Small intestine (tissue), 7 donors: ENCODE measurements at regions not wholly inside any gene's neighbourhood (a gene's known extent, or its start where the extent isn't known, plus 50 kb on each side); places are given as distances from the start of the nearest gene placed in this dataset.
"Not testable (repeated sequence)": the region's sequence is repeated elsewhere in the genome, so short reads cannot be mapped to it uniquely, and the experiment has no call there.

Experiments used
- DNase-seq, 2 donors: peaks; one replicate each; pipeline versions ENCODE4 v3.0.0 to v3.0.0-alpha.2; 2013
- FAIRE-seq: peaks from 2 replicates; lab custom pipeline; 2012; peaks lifted over from hg19 to GRCh38; lab: Jason Lieb, UNC
- H3K27ac ChIP-seq, 3 donors: one replicate each; pipeline ENCODE4 v1.5.1; 2013; ENCODE audit warnings: low read length in 2 of 3, mild to moderate bottlenecking in 2 of 3, control low read depth in 1 of 3, inconsistent platforms in 1 of 3, low read depth in 1 of 3, moderate library complexity in 1 of 3
- H3K27me3 ChIP-seq, 3 donors: one replicate each; pipeline ENCODE4 v1.6.1; 2013; ENCODE audit warnings: low read length in 3 of 3, inconsistent platforms in 1 of 3; ENCODE audit not compliant: control insufficient read depth in 3 of 3, insufficient read depth in 3 of 3
- H3K36me3 ChIP-seq, 3 donors: one replicate each; pipeline ENCODE4 v1.6.1; 2013; ENCODE audit warnings: low read length in 3 of 3, inconsistent platforms in 1 of 3, low read depth in 1 of 3, mild to moderate bottlenecking in 1 of 3, moderate library complexity in 1 of 3; ENCODE audit not compliant: control insufficient read depth in 3 of 3, insufficient read depth in 2 of 3
- H3K4me1 ChIP-seq, 3 donors: one replicate each; pipeline ENCODE4 v1.6.1; 2013; ENCODE audit warnings: low read length in 2 of 3, inconsistent platforms in 1 of 3, low read depth in 1 of 3, mild to moderate bottlenecking in 1 of 3, moderate library complexity in 1 of 3; ENCODE audit not compliant: control insufficient read depth in 3 of 3, insufficient read depth in 2 of 3
- H3K4me3 ChIP-seq, 3 donors: one replicate each; pipeline ENCODE4 v1.5.1; 2013; ENCODE audit warnings: low read length in 3 of 3, control low read depth in 1 of 3, inconsistent platforms in 1 of 3, low read depth in 1 of 3, mild to moderate bottlenecking in 1 of 3, moderate library complexity in 1 of 3
- H3K9me3 ChIP-seq, 2 donors: one replicate each; pipeline ENCODE4 v1.6.1; 2013; ENCODE audit warnings: low read depth in 1 of 2, low read length in 1 of 2; ENCODE audit not compliant: control insufficient read depth in 2 of 2, insufficient read depth in 1 of 2
- WGBS, 3 donors: extraction: QIAGEN DNeasy Blood & Tissue Kit; methylation state at CpG; one replicate each; pipeline ENCODE4 v1.1.7; 2013; 5-methylcytosine and 5-hydroxymethylcytosine counted together
- donor health status: healthy with polysubstance abuse.
- donor health status: control.
- donor health status: control.
- donor health status: Bipolar disorder and iron deficiency.
- donor health status: healthy.

DNA sequence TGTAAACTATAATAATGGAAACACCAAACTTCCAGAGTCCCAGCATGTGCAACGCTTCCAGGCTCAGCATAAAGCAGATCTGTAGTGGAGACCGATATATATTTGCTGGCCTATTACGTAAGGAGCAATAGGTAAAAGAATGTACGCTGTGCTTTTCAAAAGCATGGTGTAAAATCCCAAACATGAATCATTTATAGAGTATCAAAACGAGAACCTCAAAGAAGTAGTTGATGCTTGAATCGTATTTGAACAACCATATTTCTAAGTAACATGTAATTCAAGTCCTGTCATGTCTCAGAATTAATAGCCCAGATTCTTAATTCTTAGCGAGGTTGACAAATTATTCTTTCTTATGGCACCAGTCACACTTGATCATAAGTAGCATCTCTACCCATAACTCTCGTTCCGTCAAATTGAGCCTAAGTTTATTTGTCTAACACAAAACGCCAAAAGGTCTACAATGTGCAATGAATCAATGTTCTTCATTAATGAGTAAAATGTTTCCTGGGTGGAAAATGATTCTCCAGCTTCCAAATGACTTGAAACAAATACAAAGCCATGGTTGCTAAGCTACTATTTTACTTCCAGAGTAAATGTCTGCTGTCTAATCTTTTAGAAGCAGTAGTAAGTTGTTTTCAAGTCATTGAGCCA, 811.5 kb upstream of the FRG1 start:
- no peak for FAIRE-seq
- H3K9me3 ChIP-seq, result no peaks in the 10 kb centered on the region
- H3K36me3 ChIP-seq, result no peaks in the 10 kb centered on the region
- no peak for DNase-seq
- no peak overlapping the region for H3K27ac ChIP-seq
- H3K27me3 ChIP-seq, result no peaks in the 10 kb centered on the region
- H3K4me3 ChIP-seq, result no peak overlapping the region
- 53 to 60% (median 59%) methylated on average over 10 of the region's 10 CpGs for WGBS, 3 donors
- H3K4me1 ChIP-seq, result no peaks in the 10 kb centered on the region

DNA sequence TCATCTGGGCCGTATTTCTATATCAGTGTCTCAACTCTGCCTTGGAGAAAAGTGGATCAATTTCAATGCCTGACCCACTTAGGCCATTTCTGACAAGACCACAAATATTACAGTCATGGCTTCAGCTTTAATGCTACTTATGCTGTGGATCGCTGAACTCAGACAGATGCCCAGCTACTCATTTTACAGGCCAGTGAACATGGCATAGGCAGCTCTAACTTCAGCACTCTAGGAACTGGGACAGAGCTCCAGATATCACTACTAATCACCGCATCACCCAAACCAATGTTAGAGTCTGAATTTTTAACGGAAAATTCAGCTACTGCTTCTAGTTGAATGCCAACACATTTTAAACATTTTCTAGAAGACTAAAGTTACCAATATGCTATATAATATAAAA, 809.6 kb upstream of the FRG1 start:
- no peak overlapping the region for H3K4me3 ChIP-seq

DNA sequence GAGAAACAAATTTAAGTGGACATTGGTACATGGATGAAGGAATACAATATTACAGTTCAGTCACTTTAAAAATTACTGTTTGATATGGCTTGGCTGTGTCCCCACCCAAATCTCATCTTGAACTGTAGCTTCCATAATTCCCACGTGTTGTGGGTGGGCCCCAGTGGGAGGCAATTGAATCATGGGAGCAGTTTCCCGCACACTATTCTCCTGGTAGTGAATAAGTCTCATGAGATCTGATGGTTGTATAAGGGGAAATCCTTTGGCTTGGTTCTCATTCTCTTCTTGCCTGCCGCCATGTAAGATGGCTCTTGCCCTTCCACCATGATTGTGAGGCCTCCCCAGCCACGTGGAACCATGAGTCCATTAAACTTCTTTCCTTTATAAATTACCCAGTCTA, 804.2 kb upstream of the FRG1 start:
- 53 to 70% (median 62%) methylated on average over 4 of the region's 4 CpGs for WGBS, 3 donors
- DNase-seq, result no peak
- no peak for FAIRE-seq

More for the DNA sequence above, 809.6 kb upstream of the FRG1 start:
- Histone ChIP-seq H3K27me3 (no peaks in the 10 kb centered on the region), H3K36me3 (no peaks in the 10 kb centered on the region), H3K27ac (no peak overlapping the region), H3K4me1 (no peaks in the 10 kb centered on the region), H3K9me3 (no peaks in the 10 kb centered on the region)
- DNase-seq (no peak), FAIRE-seq (no peak)
- WGBS, 3 donors, result 83 to 91% (median 90%) methylated on average over 4 of the region's 4 CpGs

DNA sequence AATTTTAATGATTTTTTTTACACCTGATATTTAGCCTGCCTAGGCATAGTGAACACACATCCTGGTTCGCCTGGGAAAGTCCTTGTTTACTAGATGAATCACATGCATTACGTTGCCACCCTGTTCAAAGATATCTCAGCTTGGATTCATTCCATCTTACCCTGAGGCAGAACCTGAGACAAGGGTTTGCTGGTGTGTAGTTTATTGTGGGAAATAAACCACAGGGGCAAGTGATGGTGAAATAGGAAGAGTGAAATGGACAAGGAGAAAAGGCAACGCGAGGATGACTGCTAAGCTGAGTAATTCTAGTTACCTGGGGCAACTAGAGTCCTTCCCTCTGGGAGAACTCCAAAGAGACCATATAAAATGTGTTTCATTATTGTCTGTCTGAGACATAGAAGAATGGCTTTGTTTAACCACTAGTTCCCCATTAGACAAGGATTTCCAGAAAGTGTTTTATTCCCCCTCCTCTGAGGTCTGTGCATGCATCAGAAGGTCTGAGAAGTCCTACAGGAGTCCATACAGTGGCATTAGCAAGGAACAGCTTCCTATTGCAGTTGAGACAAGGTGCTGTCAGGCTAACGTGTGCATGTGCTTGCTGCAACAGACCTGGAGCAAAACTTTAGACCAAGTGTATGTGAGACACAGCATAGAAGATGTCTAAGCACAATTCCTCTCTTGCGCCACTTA, 797.3 kb upstream of the FRG1 start:
- peaks cover 0 to 1% of the 10 kb centered on the region in 2 donors for H3K9me3 ChIP-seq
- H3K4me1 ChIP-seq, result no peaks in the 10 kb centered on the region
- FAIRE-seq (no peak), DNase-seq (no peak)
- no peak overlapping the region for H3K27ac ChIP-seq
- WGBS, 3 donors, result 55 to 77% (median 58%) methylated on average over 6 of the region's 6 CpGs
- no peaks in the 10 kb centered on the region for H3K36me3 ChIP-seq
- no peaks in the 10 kb centered on the region for H3K27me3 ChIP-seq
- H3K4me3 ChIP-seq, result no peak overlapping the region

More for the DNA sequence above, 804.2 kb upstream of the FRG1 start:
- no peaks in the 10 kb centered on the region for H3K4me1 ChIP-seq
- H3K9me3 ChIP-seq, result peaks cover 0 to 5% of the 10 kb centered on the region in 2 donors
- no peak overlapping the region for H3K27ac ChIP-seq
- H3K27me3 ChIP-seq, result no peaks in the 10 kb centered on the region
- no peaks in the 10 kb centered on the region for H3K36me3 ChIP-seq
- H3K4me3 ChIP-seq, result no peak overlapping the region

DNA sequence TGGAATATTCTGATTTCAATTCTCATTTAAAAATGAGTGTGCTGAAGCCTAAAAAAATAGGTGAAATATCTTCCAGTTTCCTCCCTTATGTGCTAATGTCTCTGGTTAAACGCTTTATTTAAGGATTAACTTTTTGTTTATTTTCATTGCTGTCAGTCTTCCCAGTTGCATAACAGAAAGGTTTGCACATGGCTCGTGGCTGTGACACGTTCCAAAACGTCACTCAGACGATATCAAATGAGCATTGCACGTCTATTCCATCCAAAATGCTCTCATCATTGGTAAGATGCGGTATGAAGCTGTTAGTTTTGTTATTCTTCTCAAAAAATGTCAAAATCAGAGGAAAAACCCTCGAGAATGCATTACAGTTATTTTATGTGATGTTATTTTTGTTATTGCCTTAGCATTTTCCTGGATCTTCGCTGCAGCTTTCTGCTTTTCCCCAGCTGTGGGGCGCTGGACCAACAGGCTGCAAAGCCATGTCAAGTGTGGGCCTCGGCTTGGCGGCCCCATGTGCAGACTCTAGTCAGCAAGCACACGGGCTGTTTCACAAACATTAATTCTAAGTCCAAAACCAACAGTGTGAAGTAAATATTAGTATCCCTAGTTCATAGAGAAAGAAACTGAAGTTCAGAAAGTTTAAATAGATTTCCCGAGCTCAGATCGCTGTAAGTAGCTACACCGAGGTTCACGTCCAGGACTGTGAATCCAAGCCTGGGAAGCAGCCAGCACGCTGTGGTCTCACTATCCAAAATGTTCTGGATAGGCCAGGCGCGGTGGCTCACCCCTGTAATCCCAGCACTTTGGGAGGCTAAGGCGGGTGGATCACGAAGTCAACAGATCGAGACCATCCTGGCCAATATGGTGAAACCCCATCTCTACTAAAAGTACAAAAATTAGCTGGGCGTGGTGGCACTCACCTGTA, 793.4 kb upstream of the FRG1 start:
- Histone ChIP-seq H3K4me1 (no peaks in the 10 kb centered on the region), H3K36me3 (no peaks in the 10 kb centered on the region), H3K9me3 (peaks cover 1 to 7% of the 10 kb centered on the region in 2 donors), H3K27me3 (no peaks in the 10 kb centered on the region), H3K27ac (no peak overlapping the region), H3K4me3 (no peak overlapping the region)
- DNase-seq, result no peak
- FAIRE-seq, result no peak
- WGBS, 3 donors, result 64 to 72% (median 69%) methylated on average over 24 of the region's 24 CpGs

DNA sequence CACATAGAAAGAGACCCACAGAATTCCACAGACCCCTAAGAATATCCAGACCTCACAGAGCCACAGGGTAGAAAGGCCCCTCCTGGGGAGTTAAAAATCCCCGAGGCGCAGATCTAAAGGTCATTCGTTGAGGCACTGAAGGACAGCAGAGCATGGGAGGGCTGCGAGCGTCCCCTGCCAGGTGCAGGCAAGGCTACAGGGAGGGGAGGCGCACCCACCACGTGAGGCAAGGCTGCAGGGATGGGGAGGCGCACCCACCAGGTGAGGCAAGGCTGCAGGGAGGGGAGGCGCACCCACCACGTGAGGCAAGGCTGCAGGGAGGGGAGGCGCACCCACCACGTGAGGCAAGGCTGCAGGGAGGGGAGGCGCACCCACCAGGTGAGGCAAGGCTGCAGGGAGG, 785.6 kb upstream of the FRG1 start:
- not testable (repeated sequence) for H3K27me3 ChIP-seq, H3K4me1 ChIP-seq, H3K9me3 ChIP-seq, H3K27ac ChIP-seq, FAIRE-seq, H3K4me3 ChIP-seq, DNase-seq, H3K36me3 ChIP-seq
- WGBS, 3 donors, result 79 to 84% (median 84%) methylated on average over 12 to 13 of the region's 13 CpGs

DNA sequence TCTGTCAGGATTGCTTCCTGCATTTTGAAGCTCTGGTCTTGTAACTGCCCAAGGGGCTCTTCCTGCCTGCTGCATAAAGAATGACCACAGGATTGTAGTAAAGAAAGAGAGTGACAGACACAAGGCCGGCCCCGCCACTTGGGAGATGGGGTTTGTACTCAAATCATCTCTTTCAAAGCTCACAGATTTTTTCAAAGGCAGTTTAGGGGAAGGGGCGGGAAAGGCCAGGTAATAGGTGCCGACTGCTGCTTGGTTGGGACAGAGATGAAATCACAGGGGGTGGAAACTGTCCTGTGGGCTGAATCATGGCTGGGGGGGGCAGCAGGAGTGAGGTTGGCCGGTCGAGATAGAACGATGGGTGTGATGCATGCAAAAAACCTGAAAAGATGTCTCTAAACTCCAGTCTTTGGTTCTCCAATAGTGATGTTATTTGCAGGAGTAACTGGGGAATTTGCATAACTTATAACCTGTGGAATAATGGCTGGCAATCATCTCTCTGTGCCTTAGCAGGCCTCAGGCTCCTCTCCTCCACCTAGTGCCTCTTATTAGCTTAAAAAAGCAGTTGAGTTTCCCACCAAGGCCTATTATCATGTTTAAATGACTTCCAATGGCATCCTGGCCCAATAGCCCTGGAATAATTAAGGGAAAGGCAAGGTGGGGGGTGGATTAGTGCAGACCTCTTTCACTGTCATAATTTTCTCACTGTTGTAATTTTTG, 778.4 kb upstream of the FRG1 start:
- Histone ChIP-seq H3K27me3 (no peaks in the 10 kb centered on the region), H3K4me3 (no peak overlapping the region), H3K27ac (no peak overlapping the region), H3K4me1 (no peaks in the 10 kb centered on the region), H3K36me3 (no peaks in the 10 kb centered on the region), H3K9me3 (no peaks in the 10 kb centered on the region)
- WGBS, 3 donors, result 48 to 53% (median 49%) methylated on average over 7 of the region's 7 CpGs
- DNase-seq (no peak), FAIRE-seq (no peak)

DNA sequence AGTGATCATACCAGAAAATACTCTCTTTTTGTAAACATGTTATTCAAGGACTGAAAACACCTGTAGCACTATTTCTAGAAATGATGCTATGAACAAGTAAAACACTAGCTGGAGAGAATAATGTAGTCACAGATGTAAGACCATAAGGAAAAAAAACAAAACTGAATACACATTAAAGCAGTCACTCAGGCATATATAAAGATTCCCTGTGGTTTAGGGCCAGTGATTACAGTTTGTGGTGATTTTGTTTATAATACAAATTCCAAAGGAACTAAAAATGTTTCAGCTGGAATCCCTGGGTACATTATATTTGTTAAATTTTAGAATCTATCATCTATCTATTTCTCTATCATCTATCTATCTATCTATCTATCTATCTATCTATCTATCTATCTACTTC, 777.8 kb upstream of the FRG1 start:
- Histone ChIP-seq H3K27me3 (no peaks in the 10 kb centered on the region), H3K4me3 (no peak overlapping the region), H3K4me1 (no peaks in the 10 kb centered on the region), H3K9me3 (no peaks in the 10 kb centered on the region), H3K36me3 (no peaks in the 10 kb centered on the region), H3K27ac (no peak overlapping the region)
- no peak for DNase-seq
- FAIRE-seq, result no peak
